ENCODE measurements at regions not wholly inside any gene's neighbourhood (a gene's known extent, or its start where the extent isn't known, plus 50 kb on each side); places are given as distances from the start of the nearest gene placed in this dataset.

- TF ChIP-seq ZNF281 (CRISPR knock-in tag; IDR thresholded peaks at IDR 0.05) (no peak), CTCF (IDR thresholded peaks at IDR 0.05) (no peak), CREB1 (CRISPR knock-in tag; IDR thresholded peaks at IDR 0.05) (no peak), SMAD3 (CRISPR knock-in tag; IDR thresholded peaks at IDR 0.05; ENCODE audit: borderline replicate concordance) (no peak), NR3C1 (CRISPR knock-in tag; conservative IDR thresholded peaks at IDR 0.05; ENCODE audit: low read depth) (no peak), ELF4 (CRISPR knock-in tag; IDR thresholded peaks at IDR 0.05; ENCODE audit: low read depth) (no peak), MAX (CRISPR knock-in tag; IDR thresholded peaks at IDR 0.05) (no peak), ATF6 (CRISPR knock-in tag; IDR thresholded peaks at IDR 0.05) (no peak), ATF2 (CRISPR knock-in tag; IDR thresholded peaks at IDR 0.05; ENCODE audit: borderline replicate concordance, low read depth) (no peak), AFF4 (CRISPR knock-in tag; IDR thresholded peaks at IDR 0.05; ENCODE audit: borderline replicate concordance) (no peak), TCF7 (CRISPR knock-in tag; IDR thresholded peaks at IDR 0.05; ENCODE audit: low read depth) (no peak)
Observed at GRCh38 chr6:81252231-81252630, 500.2 kb downstream of the TENT5A start.

Data from WTC11 (cell line).